Lung (tissue), 11 donors: ENCODE measurements at regions not wholly inside any gene's neighbourhood (a gene's known extent, or its start where the extent isn't known, plus 50 kb on each side); places are given as distances from the start of the nearest gene placed in this dataset.
A peak's percentile ranks its signal among the peaks of the same experiment; 100 is the strongest.

ENCODE experiments used
- ATAC-seq: fragments of 200-7000 bp; cut with Tn5 transposase; one replicate; pipeline ENCODE4 v1.9.1; 2020; ENCODE audit warnings: moderate number of reproducible peaks; ENCODE audit not compliant: insufficient read depth, low FRiP score
- DNase-seq, 3 donors: peaks; one replicate each; pipeline ENCODE4 v3.0.0-alpha.2; 2013 to 2017
- H3K27ac ChIP-seq, 2 donors: one replicate each; pipeline ENCODE4 v1.5.1; 2013; ENCODE audit warnings: mild to moderate bottlenecking in 2 of 2, moderate library complexity in 2 of 2, control low read depth in 1 of 2, inconsistent platforms in 1 of 2, low read depth in 1 of 2, low read length in 1 of 2
- H3K27me3 ChIP-seq, 3 donors: one replicate each; pipeline ENCODE4 v1.5.1; 2013; ENCODE audit warnings: low read length in 2 of 3; ENCODE audit not compliant: control insufficient read depth in 3 of 3, insufficient read depth in 3 of 3
- H3K36me3 ChIP-seq, 4 donors: one replicate each; pipeline ENCODE4 v1.5.1; 2013; ENCODE audit warnings: low read length in 4 of 4, mild to moderate bottlenecking in 1 of 4, moderate library complexity in 1 of 4; ENCODE audit not compliant: control insufficient read depth in 4 of 4, insufficient read depth in 4 of 4
- H3K4me1 ChIP-seq, 5 donors: one replicate each; pipeline ENCODE4 v1.5.1; 2013; ENCODE audit warnings: low read length in 5 of 5, mild to moderate bottlenecking in 2 of 5, moderate library complexity in 1 of 5; ENCODE audit not compliant: control insufficient read depth in 5 of 5, insufficient read depth in 5 of 5
- H3K4me3 ChIP-seq: one replicate; pipeline ENCODE4 v1.5.1; 2013; ENCODE audit warnings: mild to moderate bottlenecking, control low read depth, moderate library complexity
- H3K9ac ChIP-seq, 2 donors: one replicate each; pipeline ENCODE4 v1.5.1; 2013; ENCODE audit warnings: low read length in 2 of 2, control low read depth in 1 of 2; ENCODE audit not compliant: insufficient read depth in 1 of 2
- H3K9me3 ChIP-seq, 4 donors: one replicate each; pipeline ENCODE4 v1.5.1; 2013; ENCODE audit warnings: low read length in 3 of 4, mild to moderate bottlenecking in 1 of 4, moderate library complexity in 1 of 4; ENCODE audit not compliant: control insufficient read depth in 4 of 4, insufficient read depth in 3 of 4
- WGBS, 2 donors: extraction: QIAGEN DNeasy Blood & Tissue Kit; methylation state at CpG; one replicate each; pipeline ENCODE4 v1.1.7; 2013; 5-methylcytosine and 5-hydroxymethylcytosine counted together
- TF ChIP-seq, protein P1 (sequence below): IDR thresholded peaks from 2 replicates; pipeline ENCODE4 v1.5.1; 2012; ENCODE audit warnings: mild to moderate bottlenecking; ENCODE audit errors: control extremely low read depth, extremely low read depth
- donor health status: control.
- donor health status: control.
- donor health status: Bipolar disorder and iron deficiency.
- donor health status: healthy.
- donor health status: DM: yes; HTN: yes; CAD: no.

DNA sequence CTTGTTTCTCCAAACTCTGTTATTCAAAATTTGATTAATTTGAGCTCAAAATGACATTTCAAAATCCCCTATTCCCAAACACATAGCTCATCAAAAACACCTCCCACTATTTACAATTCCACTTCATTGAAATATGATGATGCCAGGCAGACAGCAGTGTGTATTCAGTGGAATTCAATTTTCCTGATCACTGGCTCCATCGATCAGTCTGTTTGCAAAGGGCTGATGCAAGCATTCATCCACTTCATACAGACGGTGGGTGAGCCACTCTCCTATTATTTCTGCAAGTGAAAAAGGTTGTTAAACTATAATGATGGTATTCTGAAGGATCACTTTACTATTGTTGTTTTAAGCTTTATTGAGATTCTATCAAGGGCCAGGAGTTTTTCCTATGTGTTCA is 90.7 kb downstream of the RTP4 start:
- H3K4me3 ChIP-seq = no peak overlapping the region
- peaks cover 0 to 2% (median 0%) of the 10 kb centered on the region in 4 donors for H3K9me3 ChIP-seq
- no peak for DNase-seq
- H3K9ac ChIP-seq = no peak overlapping the region
- H3K27ac ChIP-seq = no peak overlapping the region
- 76 to 82% methylated on average over 2 of the region's 2 CpGs for whole genome bisulfite sequencing, 2 donors
- ATAC-seq = no peak
- H3K4me1 ChIP-seq = no peaks in the 10 kb centered on the region
- no peaks in the 10 kb centered on the region for H3K27me3 ChIP-seq
- TF ChIP-seq, protein P1, sequence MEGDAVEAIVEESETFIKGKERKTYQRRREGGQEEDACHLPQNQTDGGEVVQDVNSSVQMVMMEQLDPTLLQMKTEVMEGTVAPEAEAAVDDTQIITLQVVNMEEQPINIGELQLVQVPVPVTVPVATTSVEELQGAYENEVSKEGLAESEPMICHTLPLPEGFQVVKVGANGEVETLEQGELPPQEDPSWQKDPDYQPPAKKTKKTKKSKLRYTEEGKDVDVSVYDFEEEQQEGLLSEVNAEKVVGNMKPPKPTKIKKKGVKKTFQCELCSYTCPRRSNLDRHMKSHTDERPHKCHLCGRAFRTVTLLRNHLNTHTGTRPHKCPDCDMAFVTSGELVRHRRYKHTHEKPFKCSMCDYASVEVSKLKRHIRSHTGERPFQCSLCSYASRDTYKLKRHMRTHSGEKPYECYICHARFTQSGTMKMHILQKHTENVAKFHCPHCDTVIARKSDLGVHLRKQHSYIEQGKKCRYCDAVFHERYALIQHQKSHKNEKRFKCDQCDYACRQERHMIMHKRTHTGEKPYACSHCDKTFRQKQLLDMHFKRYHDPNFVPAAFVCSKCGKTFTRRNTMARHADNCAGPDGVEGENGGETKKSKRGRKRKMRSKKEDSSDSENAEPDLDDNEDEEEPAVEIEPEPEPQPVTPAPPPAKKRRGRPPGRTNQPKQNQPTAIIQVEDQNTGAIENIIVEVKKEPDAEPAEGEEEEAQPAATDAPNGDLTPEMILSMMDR = no peak
- H3K36me3 ChIP-seq = no peaks in the 10 kb centered on the region

DNA sequence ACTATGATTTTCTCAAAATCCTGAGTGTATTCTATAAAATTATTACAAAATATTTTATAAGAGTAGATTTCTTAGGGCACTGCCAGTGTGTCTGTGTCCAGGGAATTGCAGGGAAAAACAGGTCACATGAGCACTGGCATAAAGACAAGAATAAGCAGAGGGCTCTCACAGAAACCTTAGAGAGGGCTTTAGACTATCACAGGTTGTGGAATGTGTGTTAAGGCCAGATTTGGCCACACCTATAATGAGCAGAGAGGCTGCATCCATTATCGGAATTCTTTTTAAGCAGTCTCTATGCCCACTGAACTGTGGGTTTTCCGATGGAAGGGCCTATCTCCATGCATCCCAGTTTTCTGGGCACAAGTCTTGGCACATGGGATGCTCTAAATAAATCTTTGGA is 90.2 kb downstream of the RTP4 start:
- no peak for ATAC-seq
- Histone ChIP-seq H3K27ac (no peak overlapping the region), H3K4me1 (no peaks in the 10 kb centered on the region), H3K27me3 (no peaks in the 10 kb centered on the region), H3K36me3 (no peaks in the 10 kb centered on the region), H3K4me3 (no peak overlapping the region), H3K9me3 (peaks cover 0 to 2% (median 0%) of the 10 kb centered on the region in 4 donors), H3K9ac (no peak overlapping the region)
- 67 to 72% methylated on average over 2 of the region's 2 CpGs for WGBS, 2 donors
- TF ChIP-seq, protein P1 = no peak
- DNase-seq = no peak

DNA sequence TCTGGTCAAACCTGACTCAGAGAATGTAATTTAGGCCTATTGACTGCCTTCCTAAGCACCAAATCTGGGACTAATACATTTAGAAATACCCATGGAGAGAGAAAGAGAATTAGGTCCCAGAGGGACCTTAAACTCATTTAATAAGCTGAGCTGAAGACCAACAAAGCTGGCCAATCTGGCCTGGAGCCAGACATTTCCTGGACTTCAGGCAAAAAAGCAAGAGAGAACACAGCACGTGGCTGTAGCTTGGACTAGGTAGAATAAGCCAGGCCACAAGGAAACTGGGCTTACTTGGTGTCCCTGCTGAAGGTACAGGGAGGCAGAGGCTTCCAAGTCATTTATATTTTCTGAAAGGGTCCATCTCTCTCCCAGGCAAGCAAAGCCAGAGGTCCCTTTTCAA is 88.1 kb downstream of the RTP4 start:
- no peaks in the 10 kb centered on the region for H3K27me3 ChIP-seq
- TF ChIP-seq, protein P1 = no peak
- no peak overlapping the region for H3K27ac ChIP-seq
- no peak overlapping the region for H3K4me3 ChIP-seq
- WGBS, 2 donors = 24 to 50% methylated on average over 1 of the region's 1 CpG
- DNase-seq = peak; percentile 17 to 35 (median 32)
- no peaks in the 10 kb centered on the region for H3K36me3 ChIP-seq
- no peaks in the 10 kb centered on the region for H3K4me1 ChIP-seq
- no peak overlapping the region for H3K9ac ChIP-seq
- ATAC-seq = no peak
- peaks cover 0 to 2% (median 0%) of the 10 kb centered on the region in 4 donors for H3K9me3 ChIP-seq

DNA sequence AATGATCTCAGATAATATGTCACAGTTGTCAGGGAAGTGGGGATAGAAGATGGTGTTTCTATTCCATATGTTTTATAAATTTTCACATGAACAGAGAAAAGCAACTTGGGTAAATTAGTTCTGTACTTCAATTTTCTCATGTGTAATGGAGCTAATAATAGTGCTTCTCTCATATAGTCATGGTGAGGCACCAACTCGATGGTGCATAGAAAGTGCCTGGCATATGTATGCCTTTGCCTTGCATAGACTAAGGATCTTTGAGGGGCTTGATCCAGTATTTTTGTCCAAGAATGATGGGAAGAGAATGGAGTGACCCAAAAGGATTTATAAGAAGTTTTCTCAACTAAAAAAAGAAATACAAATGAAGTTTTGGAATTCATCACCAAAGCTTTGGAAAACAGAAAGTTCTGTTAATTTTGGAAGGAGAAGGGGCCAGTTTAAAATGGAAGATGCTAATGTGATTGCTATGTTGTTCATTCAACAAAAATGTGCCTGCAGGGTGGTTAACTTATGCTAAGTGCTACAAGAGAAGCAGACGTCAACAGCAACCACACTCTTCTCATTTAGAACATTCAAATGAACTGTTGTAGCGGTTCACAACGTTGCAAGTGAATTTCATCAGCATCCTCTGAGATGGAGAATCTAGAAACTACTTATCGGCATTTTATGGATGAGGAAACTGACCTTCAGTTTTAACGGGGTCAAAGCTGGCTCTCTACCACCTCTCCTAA is 86.1 kb downstream of the RTP4 start:
- no peaks in the 10 kb centered on the region for H3K4me1 ChIP-seq
- no peak overlapping the region for H3K9ac ChIP-seq
- TF ChIP-seq, protein P1 = no peak
- H3K27ac ChIP-seq = no peak overlapping the region
- no peaks in the 10 kb centered on the region for H3K27me3 ChIP-seq
- H3K4me3 ChIP-seq = no peak overlapping the region
- DNase-seq (no peak), ATAC-seq (no peak)
- no peaks in the 10 kb centered on the region for H3K36me3 ChIP-seq
- 80 to 85% methylated on average over 6 of the region's 6 CpGs for WGBS, 2 donors
- H3K9me3 ChIP-seq = no peaks in the 10 kb centered on the region
